K562 (cell line): ENCODE measurements at regions not wholly inside any gene's neighbourhood (a gene's known extent, or its start where the extent isn't known, plus 50 kb on each side); places are given as distances from the start of the nearest gene placed in this dataset.

Source experiments
- ATAC-seq: fragments of 200-7000 bp; cut with Tn5 transposase; 3 replicates; pipeline ENCODE4 v1.9.1; 2020; ENCODE audit warnings: moderate library complexity
- BruUV-seq: library from RNA; stranded (reverse); fragments of 400-500 nt; replicated peaks from 2 replicates; lab custom pipeline; 2021; lab: Mats Ljungman, UMichigan
- CTCF ChIA-PET: fragments of 300-600 bp; formaldehyde crosslinking; extraction: SDS; loops from one replicate; lab custom pipeline; 2021; ENCODE audit warnings: low intra/inter-chr PET ratio; lab: Yijun Ruan, JAX
- POLR2A ChIA-PET: fragments of 300-600, 350-650 bp; sonication (Branson Sonifier 250); formaldehyde crosslinking; extraction: SDS; loops from one replicate; lab custom pipeline; 2021; ENCODE audit warnings: antibody characterized with exemption, inconsistent platforms; lab: Yijun Ruan, JAX
- DNase-seq, 4 experiments: peaks; one replicate each; pipeline versions ENCODE4 v3.0.0 to v3.0.0-alpha.2; 2011 to 2018; ENCODE audit warnings: low spot score in 3 of 4, mixed read lengths in 3 of 4; ENCODE audit errors: extremely low read depth in 1 of 4
- FAIRE-seq: peaks from 2 replicates; lab custom pipeline; 2011; peaks lifted over from hg19 to GRCh38; lab: Jason Lieb, UNC
- H2AFZ ChIP-seq: 2 replicates; pipeline ENCODE4 v1.6.0; 2011; ENCODE audit warnings: low read depth, low read length, control low read depth, inconsistent platforms
- H3K27ac ChIP-seq: fragments of 200-600 bp; 3 replicates; pipeline ENCODE4 v1.8.0; 2011; ENCODE audit warnings: low read depth, mild to moderate bottlenecking, control low read depth, inconsistent platforms, low read length, moderate library complexity, mixed read lengths; ENCODE audit errors: extremely low read depth
- H3K27me3 ChIP-seq, 2 experiments: fragments of 300-600 bp in 1 of 2; 2 replicates in 1 of 2; 3 replicates in 1 of 2; pipeline versions ENCODE4 v1.6.0 to v1.8.0; 2011; ENCODE audit warnings: inconsistent platforms in 2 of 2, low read length in 2 of 2, mild to moderate bottlenecking in 1 of 2, mixed read lengths in 1 of 2, moderate library complexity in 1 of 2; ENCODE audit not compliant: control insufficient read depth in 2 of 2, insufficient read depth in 2 of 2
- H3K36me3 ChIP-seq: fragments of 300-600 bp; 3 replicates; pipeline ENCODE4 v1.8.0; 2011; ENCODE audit warnings: mild to moderate bottlenecking, low read length, inconsistent platforms; ENCODE audit not compliant: control insufficient read depth, insufficient read depth
- H3K4me1 ChIP-seq, 2 experiments: fragments of 200-600 bp in 1 of 2; replicated peaks in 1 of 2; 2 replicates in 1 of 2; 3 replicates in 1 of 2; pipeline versions ENCODE4 v1.5.1 to v1.8.0; 2011; ENCODE audit warnings: inconsistent platforms in 2 of 2, low read length in 2 of 2, mild to moderate bottlenecking in 1 of 2, mixed read lengths in 1 of 2, moderate library complexity in 1 of 2; ENCODE audit not compliant: control insufficient read depth in 2 of 2, insufficient read depth in 2 of 2
- H3K4me2 ChIP-seq: 2 replicates; pipeline ENCODE4 v1.6.1; 2011; ENCODE audit warnings: low read length, control low read depth, inconsistent platforms, mixed read lengths; ENCODE audit not compliant: insufficient read depth
- H3K4me3 ChIP-seq: fragments of 200-600 bp; sonication (generic), shearing (Covaris generic); 2 replicates; pipeline ENCODE4 v1.5.1; 2016; ENCODE audit warnings: control low read depth, inconsistent platforms
- H3K79me2 ChIP-seq: fragments of 200-600 bp; 3 replicates; pipeline ENCODE4 v1.8.0; 2011; ENCODE audit warnings: low read length, inconsistent platforms; ENCODE audit not compliant: control insufficient read depth, insufficient read depth
- H3K9ac ChIP-seq, 2 experiments: 2 replicates each; pipeline versions ENCODE4 v1.6.0 to v1.6.1; 2011; ENCODE audit warnings: low read depth in 2 of 2, low read length in 2 of 2, control low read depth in 1 of 2, inconsistent platforms in 1 of 2, mild to moderate bottlenecking in 1 of 2, mixed read lengths in 1 of 2; ENCODE audit not compliant: insufficient read depth in 1 of 2
- H3K9me1 ChIP-seq: one replicate; pipeline ENCODE4 v1.6.0; 2011; ENCODE audit warnings: inconsistent platforms, mild to moderate bottlenecking, low read length, moderate library complexity; ENCODE audit not compliant: control insufficient read depth, insufficient read depth
- H3K9me3 ChIP-seq: replicated peaks from 2 replicates; pipeline ENCODE4 v1.5.1; 2011; ENCODE audit warnings: low read depth, low read length, inconsistent platforms; ENCODE audit not compliant: control insufficient read depth, insufficient read depth
- H4K20me1 ChIP-seq: replicated peaks from 2 replicates; pipeline ENCODE4 v1.6.1; 2011; ENCODE audit warnings: low read length, inconsistent platforms, mixed read lengths; ENCODE audit not compliant: control insufficient read depth, insufficient read depth
- BDP1 ChIP-seq: IDR thresholded peaks from 3 replicates; pipeline ENCODE4 v1.6.1; 2011; ENCODE audit not compliant: insufficient read length, insufficient read depth
- CEBPG ChIP-seq, 3 experiments: fragments of 200-800 bp in 1 of 3; sonication (Bioruptor generic) in 1 of 3; sonication (generic) in 1 of 3; formaldehyde crosslinking in 1 of 3; IDR thresholded peaks in 2 of 3; conservative IDR thresholded peaks in 1 of 3; 2 replicates each; pipeline versions ENCODE4 v1.6.1 to v1.8.0; 2016 to 2022; ENCODE audit warnings: missing compliant biosample characterization in 2 of 3, missing genetic modification characterization in 2 of 3, mild to moderate bottlenecking in 1 of 3, missing genetic modification reagents in 1 of 3
- DPF2 ChIP-seq: fragments of 450-650 bp; IDR thresholded peaks from 2 replicates; pipeline ENCODE4 v1.6.1; 2016
- E2F3 ChIP-seq: fragments of 250-450 bp; sonication (Bioruptor Pico); IDR thresholded peaks from 2 replicates; pipeline ENCODE4 v1.4.0; 2020; ENCODE audit warnings: mild to moderate bottlenecking
- ETV6 ChIP-seq, 3 experiments: fragments of 150-350 bp in 1 of 3; sonication (generic) in 1 of 3; formaldehyde crosslinking in 1 of 3; IDR thresholded peaks; 2 replicates each; pipeline versions ENCODE4 v1.6.1 to v1.8.0; 2014 to 2022; ENCODE audit warnings: borderline replicate concordance in 2 of 3, low read depth in 2 of 3, antibody characterized with exemption in 1 of 3, low read length in 1 of 3, mild to moderate bottlenecking in 1 of 3, missing genetic modification reagents in 1 of 3
- ILK ChIP-seq: fragments of 450-650 bp; IDR thresholded peaks from 2 replicates; pipeline ENCODE4 v1.6.1; 2016; ENCODE audit warnings: missing genetic modification characterization, low read depth, mild to moderate bottlenecking, missing compliant biosample characterization, moderate library complexity, borderline replicate concordance
- MAZ ChIP-seq, 2 experiments: fragments of 450-650 bp in 1 of 2; sonication (generic) in 1 of 2; formaldehyde crosslinking; IDR thresholded peaks in 1 of 2; conservative IDR thresholded peaks in 1 of 2; 2 replicates each; pipeline versions ENCODE4 v1.4.0 to v1.5.0; 2020; ENCODE audit warnings: mild to moderate bottlenecking in 1 of 2, missing genetic modification reagents in 1 of 2
- NR2C2 ChIP-seq, 2 experiments: fragments of 200-800 bp in 1 of 2; sonication (Bioruptor generic) in 1 of 2; sonication (generic) in 1 of 2; formaldehyde crosslinking in 1 of 2; IDR thresholded peaks; 2 replicates each; pipeline versions ENCODE4 v1.6.1 to v1.8.0; 2016 to 2022; ENCODE audit warnings: mild to moderate bottlenecking in 1 of 2, missing compliant biosample characterization in 1 of 2, missing genetic modification characterization in 1 of 2, missing genetic modification reagents in 1 of 2
- OTX1 ChIP-seq: fragments of 450-650 bp; formaldehyde crosslinking; IDR thresholded peaks from 2 replicates; pipeline ENCODE4 v1.4.0; 2022; ENCODE audit warnings: mild to moderate bottlenecking
- RAD21 ChIP-seq, 2 experiments: fragments of 250-450 bp in 1 of 2; fragments of 450-650 bp in 1 of 2; sonication (Bioruptor Pico) in 1 of 2; formaldehyde crosslinking in 1 of 2; IDR thresholded peaks in 1 of 2; conservative IDR thresholded peaks in 1 of 2; 2 replicates each; pipeline versions ENCODE4 v1.4.0 to v1.8.0; 2020 to 2022; ENCODE audit warnings: mild to moderate bottlenecking in 2 of 2, moderate library complexity in 1 of 2
- RBM39 ChIP-seq: fragments of 200-400 bp; formaldehyde crosslinking; optimal IDR thresholded peaks from 2 replicates; pipeline ENCODE3; 2018; ENCODE audit warnings: low read depth, low read length
- SNIP1 ChIP-seq: fragments of 450-650 bp; IDR thresholded peaks from 2 replicates; pipeline ENCODE4 v1.7.1; 2017; ENCODE audit warnings: low read depth, mild to moderate bottlenecking
- ZEB2 ChIP-seq: fragments of 450-650 bp; IDR thresholded peaks from 2 replicates; pipeline ENCODE4 v1.6.1; 2016
- WGBS: fragments of 100-300 bp; shearing (Covaris generic); methylation state at CpG from one replicate; pipeline ENCODE4 v1.1.6; 2016; ENCODE audit warnings: low coverage, mixed read lengths; ENCODE audit not compliant: insufficient coverage; ENCODE audit errors: missing lambda C conversion rate; 5-methylcytosine and 5-hydroxymethylcytosine counted together
- in situ Hi-C: fragments of 300-500 bp; cut with MboI; formaldehyde crosslinking; loops from 4 replicates; pipeline ENCODE4 v1.15.0; 2018; ENCODE audit warnings: inconsistent platforms, mixed read lengths
- intact Hi-C: fragments of 100-400 bp; cut with micrococcal nuclease; formaldehyde crosslinking; loops from 2 replicates; pipeline ENCODE4 v1.14.2; 2022
- TF ChIP-seq, protein P1 (sequence below): IDR thresholded peaks from 2 replicates; pipeline ENCODE4 v1.6.1; 2011; ENCODE audit not compliant: insufficient read length; ENCODE audit errors: extremely low read depth
- TF ChIP-seq, protein P2 (sequence below): sonication (generic); formaldehyde crosslinking; IDR thresholded peaks from 2 replicates; pipeline ENCODE4 v1.8.1; 2023; ENCODE audit warnings: mild to moderate bottlenecking, missing genetic modification reagents, moderate library complexity
- TF ChIP-seq, protein P3 (sequence below), 2 experiments: IDR thresholded peaks in 1 of 2; conservative IDR thresholded peaks in 1 of 2; 2 replicates each; pipeline ENCODE4 v1.6.1; 2016; ENCODE audit warnings: low read depth in 2 of 2, mild to moderate bottlenecking in 1 of 2, missing compliant biosample characterization in 1 of 2, missing genetic modification characterization in 1 of 2, moderate library complexity in 1 of 2

DNA sequence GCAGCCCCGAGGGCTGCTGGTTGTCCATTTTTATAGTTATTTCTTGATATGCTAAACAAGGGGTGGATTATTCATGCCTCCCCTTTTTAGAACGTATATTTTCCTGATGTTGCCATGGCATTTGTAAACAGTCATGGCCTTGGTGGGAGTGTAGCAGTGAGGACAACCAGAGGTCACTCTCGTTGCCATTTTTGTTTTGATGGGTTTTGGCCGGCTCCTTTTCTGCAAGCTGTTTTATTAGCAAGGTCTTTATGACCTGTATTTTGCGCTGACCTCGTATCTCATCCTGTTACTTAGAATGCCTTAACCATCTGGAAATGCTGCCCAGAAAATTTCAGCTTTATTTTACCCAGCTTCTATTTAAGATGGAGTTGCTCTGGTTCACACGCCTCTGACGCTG, 825.8 kb upstream of the CDH2 start:
- no TSS peak for BruUV-seq
- no peak for ATAC-seq
- H3K36me3 ChIP-seq = no peaks in the 10 kb centered on the region
- no peak for TF ChIP-seq ILK (tag)
- TF ChIP-seq, protein P1, sequence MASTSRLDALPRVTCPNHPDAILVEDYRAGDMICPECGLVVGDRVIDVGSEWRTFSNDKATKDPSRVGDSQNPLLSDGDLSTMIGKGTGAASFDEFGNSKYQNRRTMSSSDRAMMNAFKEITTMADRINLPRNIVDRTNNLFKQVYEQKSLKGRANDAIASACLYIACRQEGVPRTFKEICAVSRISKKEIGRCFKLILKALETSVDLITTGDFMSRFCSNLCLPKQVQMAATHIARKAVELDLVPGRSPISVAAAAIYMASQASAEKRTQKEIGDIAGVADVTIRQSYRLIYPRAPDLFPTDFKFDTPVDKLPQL = no peak
- no peak for TF ChIP-seq SNIP1
- TF ChIP-seq, protein P2, sequence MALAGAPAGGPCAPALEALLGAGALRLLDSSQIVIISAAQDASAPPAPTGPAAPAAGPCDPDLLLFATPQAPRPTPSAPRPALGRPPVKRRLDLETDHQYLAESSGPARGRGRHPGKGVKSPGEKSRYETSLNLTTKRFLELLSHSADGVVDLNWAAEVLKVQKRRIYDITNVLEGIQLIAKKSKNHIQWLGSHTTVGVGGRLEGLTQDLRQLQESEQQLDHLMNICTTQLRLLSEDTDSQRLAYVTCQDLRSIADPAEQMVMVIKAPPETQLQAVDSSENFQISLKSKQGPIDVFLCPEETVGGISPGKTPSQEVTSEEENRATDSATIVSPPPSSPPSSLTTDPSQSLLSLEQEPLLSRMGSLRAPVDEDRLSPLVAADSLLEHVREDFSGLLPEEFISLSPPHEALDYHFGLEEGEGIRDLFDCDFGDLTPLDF (CRISPR knock-in tag) = no peak
- TF ChIP-seq E2F3 = no peak
- TF ChIP-seq OTX1 (CRISPR knock-in tag) = no peak
- TF ChIP-seq BDP1 = no peak
- TF ChIP-seq RAD21 (CRISPR knock-in tag; conservative IDR thresholded peaks at IDR 0.05 in 1 of 2, IDR thresholded peaks at IDR 0.05 in 1 of 2) = no peak
- TF ChIP-seq, protein P3, sequence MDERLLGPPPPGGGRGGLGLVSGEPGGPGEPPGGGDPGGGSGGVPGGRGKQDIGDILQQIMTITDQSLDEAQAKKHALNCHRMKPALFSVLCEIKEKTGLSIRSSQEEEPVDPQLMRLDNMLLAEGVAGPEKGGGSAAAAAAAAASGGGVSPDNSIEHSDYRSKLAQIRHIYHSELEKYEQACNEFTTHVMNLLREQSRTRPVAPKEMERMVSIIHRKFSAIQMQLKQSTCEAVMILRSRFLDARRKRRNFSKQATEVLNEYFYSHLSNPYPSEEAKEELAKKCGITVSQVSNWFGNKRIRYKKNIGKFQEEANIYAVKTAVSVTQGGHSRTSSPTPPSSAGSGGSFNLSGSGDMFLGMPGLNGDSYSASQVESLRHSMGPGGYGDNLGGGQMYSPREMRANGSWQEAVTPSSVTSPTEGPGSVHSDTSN (CRISPR knock-in tag; IDR thresholded peaks at IDR 0.05; ENCODE audit: low read depth) = no peak
- TF ChIP-seq, protein P3 (tag; conservative IDR thresholded peaks at IDR 0.05; ENCODE audit: low read depth) = no peak
- TF ChIP-seq DPF2 = no peak
- no peak for TF ChIP-seq ETV6 (IDR thresholded peaks at IDR 0.05; ENCODE audit: borderline replicate concordance in 1 of 2, low read depth in 2 of 2, low read length in 1 of 2)
- no peak for TF ChIP-seq ETV6 (CRISPR knock-in tag; IDR thresholded peaks at IDR 0.05; ENCODE audit: borderline replicate concordance)
- TF ChIP-seq CEBPG (CRISPR knock-in tag; IDR thresholded peaks at IDR 0.05) = no peak
- TF ChIP-seq CEBPG (tag; conservative IDR thresholded peaks at IDR 0.05 in 1 of 2, IDR thresholded peaks at IDR 0.05 in 1 of 2) = no peak
- TF ChIP-seq MAZ (CRISPR knock-in tag; conservative IDR thresholded peaks at IDR 0.05 in 1 of 2, IDR thresholded peaks at IDR 0.05 in 1 of 2) = no peak
- no peak for TF ChIP-seq RBM39
- TF ChIP-seq NR2C2 (CRISPR knock-in tag; IDR thresholded peaks at IDR 0.05) = no peak
- TF ChIP-seq NR2C2 (tag; IDR thresholded peaks at IDR 0.05) = no peak
- no peak for TF ChIP-seq ZEB2

More for the DNA sequence above, 825.8 kb upstream of the CDH2 start:
- no peak overlapping the region for H3K27ac ChIP-seq
- H4K20me1 ChIP-seq = no peaks in the 10 kb centered on the region
- ChIA-PET POLR2A (interaction anchor here (0.6 kb wide), 1 partner anchor 688 kb away, joined by 3 read pairs; no protein-coding TSS in a partner anchor), CTCF (interaction anchor here (0.7 kb wide), 1 partner anchor 11 kb away, joined by 4 read pairs; no protein-coding TSS in a partner anchor)
- H3K27me3 ChIP-seq = no peaks in the 10 kb centered on the region
- H2AFZ ChIP-seq = no peak overlapping the region
- no peaks in the 10 kb centered on the region; the same call in 1 of the 2 replicates for H3K9me3 ChIP-seq
- no peak for DNase-seq
- whole genome bisulfite sequencing = 0% methylated on average over 8 of the region's 8 CpGs
- no peak overlapping the region for H3K9ac ChIP-seq
- intact Hi-C loops (no loop called here), in situ Hi-C loops (no loop called here)
- H3K9me1 ChIP-seq = no peaks in the 10 kb centered on the region
- H3K4me1 ChIP-seq = no peaks in the 10 kb centered on the region
- H3K79me2 ChIP-seq = no peaks in the 10 kb centered on the region
- H3K4me3 ChIP-seq = no peak overlapping the region
- H3K4me2 ChIP-seq = no peak overlapping the region
- FAIRE-seq = no peak
